ENCODE measurements at regions not wholly inside any gene's neighbourhood (a gene's known extent, or its start where the extent isn't known, plus 50 kb on each side); places are given as distances from the start of the nearest gene placed in this dataset.

DNA sequence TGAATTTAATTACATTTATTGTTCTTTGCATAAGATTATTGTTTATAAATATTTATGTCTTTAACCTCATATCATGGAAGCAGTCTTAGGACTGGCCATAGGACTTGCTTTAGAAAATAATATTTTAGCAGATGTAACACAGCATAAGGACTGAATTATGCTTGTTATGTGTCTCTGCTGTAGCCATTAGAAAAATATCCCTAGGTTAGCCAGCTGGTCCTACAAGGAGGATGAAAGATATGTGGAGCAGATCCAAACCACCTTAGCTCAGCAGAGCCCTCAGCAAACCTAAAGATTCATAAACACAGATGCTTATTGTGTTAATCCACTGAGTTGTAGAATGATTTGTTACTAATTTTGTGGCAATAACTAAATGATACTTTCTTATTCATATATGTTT is 166.0 kb upstream of the COL1A2 start:
- ChIA-PET CTCF (ENCODE audit: unreplicated experiment) (no interaction called here), POLR2A (no interaction called here)
- Histone ChIP-seq H3K4me2 (ENCODE audit: low read length) (no peak overlapping the region), H4K20me1 (ENCODE audit: insufficient read depth, low read length) (no peaks in the 10 kb centered on the region), H3K9me2 (ENCODE audit: insufficient read depth, low read length) (no peaks in the 10 kb centered on the region), H3K27ac (ENCODE audit: low read depth, low read length, poor library complexity, severe bottlenecking) (no peak overlapping the region), H3K4me1 (ENCODE audit: insufficient read depth, low read length, poor library complexity, severe bottlenecking) (no peaks in the 10 kb centered on the region), H3K36me3 (ENCODE audit: insufficient read depth, low read length) (no peaks in the 10 kb centered on the region), H2AFZ (ENCODE audit: low read length) (no peak overlapping the region), H3K4me3 (ENCODE audit: low read depth, low read length, poor library complexity, severe bottlenecking) (no peak overlapping the region), H3K79me2 (ENCODE audit: insufficient read depth, low read depth, low read length) (no peaks in the 10 kb centered on the region), H3K9me3 (ENCODE audit: low read length) (no peaks in the 10 kb centered on the region)
- no TSS peak for BruUV-seq (replicated peaks)
- DNase-seq (ENCODE audit: low spot score): no peak
- intact Hi-C loops (cut with micrococcal nuclease; ENCODE audit: unreplicated experiment): no loop called here
- TF ChIP-seq, protein P1, sequence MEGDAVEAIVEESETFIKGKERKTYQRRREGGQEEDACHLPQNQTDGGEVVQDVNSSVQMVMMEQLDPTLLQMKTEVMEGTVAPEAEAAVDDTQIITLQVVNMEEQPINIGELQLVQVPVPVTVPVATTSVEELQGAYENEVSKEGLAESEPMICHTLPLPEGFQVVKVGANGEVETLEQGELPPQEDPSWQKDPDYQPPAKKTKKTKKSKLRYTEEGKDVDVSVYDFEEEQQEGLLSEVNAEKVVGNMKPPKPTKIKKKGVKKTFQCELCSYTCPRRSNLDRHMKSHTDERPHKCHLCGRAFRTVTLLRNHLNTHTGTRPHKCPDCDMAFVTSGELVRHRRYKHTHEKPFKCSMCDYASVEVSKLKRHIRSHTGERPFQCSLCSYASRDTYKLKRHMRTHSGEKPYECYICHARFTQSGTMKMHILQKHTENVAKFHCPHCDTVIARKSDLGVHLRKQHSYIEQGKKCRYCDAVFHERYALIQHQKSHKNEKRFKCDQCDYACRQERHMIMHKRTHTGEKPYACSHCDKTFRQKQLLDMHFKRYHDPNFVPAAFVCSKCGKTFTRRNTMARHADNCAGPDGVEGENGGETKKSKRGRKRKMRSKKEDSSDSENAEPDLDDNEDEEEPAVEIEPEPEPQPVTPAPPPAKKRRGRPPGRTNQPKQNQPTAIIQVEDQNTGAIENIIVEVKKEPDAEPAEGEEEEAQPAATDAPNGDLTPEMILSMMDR (conservative IDR thresholded peaks at IDR 0.05; ENCODE audit: low read length): no peak
- TF ChIP-seq EZH2phosphoT487 (IDR thresholded peaks at IDR 0.05; ENCODE audit: borderline replicate concordance, low read depth, low read length): no peak

DNA sequence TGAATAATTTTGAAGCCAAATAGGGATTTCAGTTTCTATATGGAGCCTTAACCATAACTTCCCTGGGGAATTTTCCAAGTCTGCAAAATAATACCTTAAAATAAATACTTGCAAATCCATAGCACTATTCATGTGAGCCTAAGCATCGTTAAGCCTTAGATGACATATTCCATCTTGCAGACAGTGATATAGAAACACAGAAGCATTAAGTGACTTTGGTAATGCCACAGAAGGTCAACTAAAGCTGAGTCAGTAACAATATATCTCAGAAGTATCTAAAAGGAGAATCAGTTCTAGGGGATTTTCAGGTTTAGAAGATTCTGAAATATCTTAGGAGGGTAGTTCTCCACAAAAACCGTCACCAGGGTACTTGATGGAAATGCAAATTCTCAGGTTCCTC is 163.4 kb upstream of the COL1A2 start:
- intact Hi-C loops (cut with micrococcal nuclease; ENCODE audit: unreplicated experiment): no loop called here
- H3K9me3 ChIP-seq (ENCODE audit: low read length): no peaks in the 10 kb centered on the region
- ChIA-PET POLR2A (no interaction called here), CTCF (ENCODE audit: unreplicated experiment) (no interaction called here)
- H3K27ac ChIP-seq (ENCODE audit: low read depth, low read length, poor library complexity, severe bottlenecking): no peak overlapping the region
- TF ChIP-seq EZH2phosphoT487 (IDR thresholded peaks at IDR 0.05; ENCODE audit: borderline replicate concordance, low read depth, low read length): no peak
- TF ChIP-seq, protein P1 (conservative IDR thresholded peaks at IDR 0.05; ENCODE audit: low read length): no peak
- H3K4me3 ChIP-seq (ENCODE audit: low read depth, low read length, poor library complexity, severe bottlenecking): no peak overlapping the region
- no peak for DNase-seq (ENCODE audit: low spot score)
- no peaks in the 10 kb centered on the region for H4K20me1 ChIP-seq (ENCODE audit: insufficient read depth, low read length)
- H2AFZ ChIP-seq (ENCODE audit: low read length): no peak overlapping the region
- no TSS peak for BruUV-seq (replicated peaks)
- no peaks in the 10 kb centered on the region for H3K36me3 ChIP-seq (ENCODE audit: insufficient read depth, low read length)
- no peak overlapping the region for H3K4me2 ChIP-seq (ENCODE audit: low read length)
- no peaks in the 10 kb centered on the region for H3K79me2 ChIP-seq (ENCODE audit: insufficient read depth, low read depth, low read length)
- H3K9me2 ChIP-seq (ENCODE audit: insufficient read depth, low read length): no peaks in the 10 kb centered on the region
- no peaks in the 10 kb centered on the region for H3K4me1 ChIP-seq (ENCODE audit: insufficient read depth, low read length, poor library complexity, severe bottlenecking)

DNA sequence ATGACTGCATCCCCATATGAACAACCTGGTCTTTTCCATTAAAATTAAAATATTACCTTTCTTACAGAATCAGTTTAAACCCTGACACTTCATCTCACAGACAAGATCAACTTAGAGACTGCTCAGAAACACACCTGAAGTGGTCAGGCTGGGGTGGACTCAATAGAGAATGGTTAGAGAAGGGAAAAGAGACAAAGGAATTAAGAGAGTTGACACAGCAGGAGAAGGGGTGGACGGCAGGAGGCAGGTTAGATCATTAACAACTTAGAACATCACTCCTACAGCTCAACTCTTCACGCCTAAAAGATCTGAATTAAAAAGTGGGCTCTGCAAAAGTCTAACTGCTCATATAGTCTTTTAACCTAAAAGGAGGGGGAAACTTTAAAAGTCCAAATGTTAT is 157.7 kb upstream of the COL1A2 start:
- Histone ChIP-seq H3K36me3 (ENCODE audit: insufficient read depth, low read length) (no peaks in the 10 kb centered on the region), H3K4me2 (ENCODE audit: low read length) (no peak overlapping the region), H2AFZ (ENCODE audit: low read length) (no peak overlapping the region), H3K9me2 (ENCODE audit: insufficient read depth, low read length) (no peaks in the 10 kb centered on the region), H3K4me3 (ENCODE audit: low read depth, low read length, poor library complexity, severe bottlenecking) (no peak overlapping the region), H4K20me1 (ENCODE audit: insufficient read depth, low read length) (no peaks in the 10 kb centered on the region), H3K79me2 (ENCODE audit: insufficient read depth, low read depth, low read length) (no peaks in the 10 kb centered on the region), H3K4me1 (ENCODE audit: insufficient read depth, low read length, poor library complexity, severe bottlenecking) (no peaks in the 10 kb centered on the region), H3K9me3 (ENCODE audit: low read length) (no peaks in the 10 kb centered on the region), H3K27ac (ENCODE audit: low read depth, low read length, poor library complexity, severe bottlenecking) (no peak overlapping the region)
- POLR2A ChIA-PET: interaction anchor here (1.2 kb wide), 1 partner anchor 17 kb away, joined by 3 read pairs; no protein-coding TSS in a partner anchor
- DNase-seq (ENCODE audit: low spot score): no peak
- CTCF ChIA-PET (ENCODE audit: unreplicated experiment): no interaction called here
- BruUV-seq (replicated peaks): no TSS peak
- intact Hi-C loops (cut with micrococcal nuclease; ENCODE audit: unreplicated experiment): no loop called here
- TF ChIP-seq, protein P1 (conservative IDR thresholded peaks at IDR 0.05; ENCODE audit: low read length): no peak
- no peak for TF ChIP-seq EZH2phosphoT487 (IDR thresholded peaks at IDR 0.05; ENCODE audit: borderline replicate concordance, low read depth, low read length)

All from OCI-LY7 (cell line).